Cerebellar nuclear complex (tissue), 1 donor: ENCODE measurements at regions not wholly inside any gene's neighbourhood (a gene's known extent, or its start where the extent isn't known, plus 50 kb on each side); places are given as distances from the start of the nearest gene placed in this dataset.

Experiments
- DNase-seq, 2 experiments: peaks; one replicate each; lab custom pipeline; 2025; lab: John Stamatoyannopoulos, UW

- DNase-seq: no peak
Observed at GRCh38 chr7:25392588-25393338, 164.5 kb upstream of the NPVF start.

DNA sequence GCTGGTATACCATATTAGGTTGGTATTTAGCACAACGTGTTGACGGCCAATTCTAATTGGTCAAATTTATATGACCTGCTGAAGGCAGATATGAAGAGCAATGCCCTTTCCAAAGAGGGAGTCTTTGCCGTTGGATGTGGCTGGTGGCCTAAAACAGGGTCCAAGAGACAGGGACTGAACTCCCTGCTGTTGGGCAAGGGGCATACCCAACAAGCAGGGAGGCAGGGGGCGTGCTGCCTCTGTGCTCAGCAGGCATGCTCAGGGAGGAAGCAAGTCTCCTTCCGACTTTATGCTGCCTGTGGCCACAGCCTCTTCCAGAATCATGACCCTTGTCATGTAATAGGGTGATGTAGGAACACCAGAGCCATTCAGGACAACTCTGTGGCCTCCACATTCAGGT, 167.7 kb upstream of the NPVF start:
- no peak for DNase-seq

DNA sequence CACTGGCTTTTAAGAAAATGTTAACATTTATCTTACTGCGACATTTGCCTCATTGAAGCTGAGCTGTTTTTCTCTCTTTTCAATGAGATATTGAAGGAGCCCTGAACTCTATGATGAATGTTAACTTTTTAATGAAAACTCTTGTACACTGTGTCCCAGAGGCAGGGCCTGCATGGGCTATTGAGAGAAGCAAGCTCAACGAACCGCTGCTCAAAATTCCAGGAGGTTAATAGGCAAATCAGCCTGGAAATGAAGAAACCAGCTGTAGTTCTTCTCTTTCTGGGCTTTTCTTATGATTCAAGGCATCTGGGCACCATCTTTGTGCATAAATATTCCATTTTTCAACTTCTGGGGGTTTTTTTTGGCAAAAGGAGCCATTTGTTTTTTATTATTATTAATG, 168.4 kb upstream of the NPVF start:
- no peak for DNase-seq

GRCh38 chr7:25398418-25398817, 170.1 kb upstream of the NPVF start:
- no peak for DNase-seq

- DNase-seq: no peak
Observed at GRCh38 chr7:25399000-25399750, 170.9 kb upstream of the NPVF start.

DNA sequence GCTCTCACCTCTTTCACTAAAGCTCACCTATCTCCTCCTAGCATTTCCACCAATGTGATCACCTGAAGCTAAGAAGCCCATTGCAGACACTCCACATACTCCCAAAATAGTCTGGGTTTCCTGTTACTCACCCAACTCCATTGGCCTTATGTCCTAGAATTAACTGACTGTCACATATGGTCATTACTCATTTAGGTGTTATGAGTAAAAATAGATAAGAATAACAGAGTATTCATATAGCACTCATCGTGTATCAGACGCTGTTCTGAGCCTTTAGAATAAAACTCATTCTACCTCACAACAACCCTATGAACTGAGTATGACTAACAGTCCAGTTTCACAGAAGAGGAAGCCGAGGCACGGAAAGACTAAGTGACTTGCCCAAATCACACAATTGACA, 174.2 kb upstream of the NPVF start:
- no peak for DNase-seq

DNA sequence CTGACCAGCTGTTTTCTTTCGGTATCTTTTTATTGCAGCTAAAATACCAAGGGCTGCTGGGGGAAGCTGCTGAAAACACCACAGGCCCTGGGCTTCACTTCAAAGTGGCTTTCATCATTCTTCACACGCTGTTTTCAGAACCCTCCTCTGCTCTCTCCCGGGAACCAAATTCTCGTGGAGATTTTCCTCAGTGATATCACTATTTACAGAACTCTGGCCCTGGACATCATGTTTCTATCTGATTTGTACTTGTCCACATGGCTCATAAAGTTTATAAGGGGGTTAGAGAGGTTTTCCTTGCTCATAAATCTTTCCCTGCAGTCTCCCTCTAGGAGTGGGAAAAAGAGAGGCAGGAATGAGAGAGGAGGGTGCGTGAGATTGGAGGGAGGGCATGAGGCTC, 177.4 kb upstream of the NPVF start:
- DNase-seq: no peak

GRCh38 chr7:25407053-25407452, 178.8 kb upstream of the NPVF start:
- DNase-seq: no peak

DNA sequence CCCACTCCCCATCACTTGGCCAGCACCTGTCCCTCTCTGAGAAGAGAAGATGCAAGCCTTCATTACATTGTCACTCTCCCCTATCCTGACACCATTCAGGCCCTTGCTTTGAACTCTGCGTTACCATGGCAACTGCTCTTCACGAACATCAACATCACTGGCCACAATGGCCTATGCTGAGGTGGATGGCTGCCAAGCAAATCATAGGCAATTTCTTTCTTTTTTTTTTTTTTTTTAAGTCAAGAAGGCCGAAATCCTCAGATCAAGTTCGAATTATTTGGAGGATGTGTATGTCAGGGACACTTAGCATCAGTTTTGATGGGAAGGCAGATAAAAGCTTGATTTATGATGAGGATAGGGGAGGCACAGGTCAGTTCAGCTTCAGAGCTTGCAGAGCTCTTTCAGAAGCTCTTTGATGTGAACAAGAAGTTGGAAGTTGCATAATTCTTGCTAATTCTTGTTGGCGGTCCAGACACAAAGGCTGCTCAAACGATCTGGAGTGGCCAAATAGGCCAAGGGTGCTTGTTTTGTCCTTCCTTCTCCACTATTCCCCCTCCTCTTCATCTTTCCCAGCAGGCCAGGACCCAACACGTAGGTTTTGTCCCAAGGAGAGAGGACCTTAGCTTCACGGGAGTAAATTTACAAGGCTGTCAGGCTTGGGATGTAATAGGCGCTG, 179.9 kb upstream of the NPVF start:
- DNase-seq: no peak

GRCh38 chr7:25408876-25409275, 180.6 kb upstream of the NPVF start:
- DNase-seq: no peak

DNA sequence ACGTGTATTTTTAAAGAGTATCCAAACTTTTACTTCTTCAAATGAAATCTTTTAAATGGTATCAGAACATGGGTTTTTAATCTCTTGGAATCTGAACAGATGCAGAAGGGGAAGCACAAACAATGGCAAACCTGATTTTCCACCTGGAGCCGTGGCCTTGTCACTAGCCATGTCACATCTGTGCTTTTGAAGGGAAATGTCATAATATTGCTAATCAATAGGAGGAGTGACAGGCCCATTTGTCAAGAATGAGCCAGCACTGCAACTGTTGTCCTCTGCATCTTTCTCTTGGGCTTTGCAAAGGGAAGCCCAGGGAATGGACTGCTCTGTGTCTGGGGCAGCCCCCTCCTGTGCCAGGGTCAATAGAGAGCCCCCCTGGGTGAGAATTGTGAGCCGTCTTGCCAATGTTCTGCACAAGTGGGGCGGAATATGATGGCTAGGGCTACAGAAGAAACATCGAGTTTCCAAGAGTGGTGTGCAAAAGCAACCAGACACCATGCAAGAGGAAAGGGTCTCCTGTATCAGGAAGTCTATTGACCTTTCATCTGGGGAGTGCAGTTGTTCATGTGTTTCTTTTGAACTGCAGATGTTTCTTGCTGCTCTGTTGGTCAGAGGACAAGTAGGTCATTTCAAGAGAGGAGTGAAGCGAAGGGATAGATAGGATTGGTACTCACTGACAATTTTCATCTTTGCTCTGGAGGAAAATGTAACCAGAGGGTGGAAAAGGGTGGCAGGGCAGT, 181.8 kb upstream of the NPVF start:
- DNase-seq: no peak

DNA sequence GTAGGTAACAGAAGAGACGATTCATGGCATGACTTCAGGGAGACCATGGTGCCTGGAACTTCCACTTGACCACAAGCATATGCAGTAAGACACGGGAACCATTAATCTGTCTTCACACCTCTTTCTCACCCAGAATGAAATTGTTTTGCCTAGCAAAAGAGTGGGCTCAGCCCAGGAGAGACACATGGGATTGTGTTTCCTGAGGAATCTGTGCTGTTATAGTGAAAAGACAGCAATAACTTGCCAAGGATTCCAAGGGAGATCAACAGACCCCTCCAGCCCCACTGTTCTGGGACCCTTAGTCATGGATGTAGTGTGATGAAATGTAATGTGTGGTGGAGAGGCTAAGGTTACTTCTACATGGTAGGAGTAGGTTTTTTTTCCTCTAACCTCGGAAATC, 192.5 kb upstream of the NPVF start:
- no peak for DNase-seq

DNA sequence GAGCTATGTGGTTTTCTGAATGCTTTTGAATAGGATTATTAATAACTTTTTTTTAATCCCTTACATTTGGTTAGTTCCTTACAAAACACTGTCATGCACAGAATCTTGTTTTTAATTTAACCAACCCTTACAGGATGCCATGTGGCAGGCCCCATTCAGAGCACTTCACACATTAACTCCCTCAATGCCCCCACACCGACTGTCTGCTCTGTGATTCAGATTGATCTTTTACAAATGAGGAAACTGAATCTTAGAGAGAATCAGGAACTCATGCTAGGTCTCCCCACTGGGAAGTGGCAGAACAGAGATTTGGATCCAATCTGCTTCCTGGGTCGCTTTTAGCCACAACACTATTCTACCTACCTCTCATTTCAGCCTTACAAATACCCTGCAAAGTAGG, 195.8 kb upstream of the NPVF start:
- no peak for DNase-seq

DNA sequence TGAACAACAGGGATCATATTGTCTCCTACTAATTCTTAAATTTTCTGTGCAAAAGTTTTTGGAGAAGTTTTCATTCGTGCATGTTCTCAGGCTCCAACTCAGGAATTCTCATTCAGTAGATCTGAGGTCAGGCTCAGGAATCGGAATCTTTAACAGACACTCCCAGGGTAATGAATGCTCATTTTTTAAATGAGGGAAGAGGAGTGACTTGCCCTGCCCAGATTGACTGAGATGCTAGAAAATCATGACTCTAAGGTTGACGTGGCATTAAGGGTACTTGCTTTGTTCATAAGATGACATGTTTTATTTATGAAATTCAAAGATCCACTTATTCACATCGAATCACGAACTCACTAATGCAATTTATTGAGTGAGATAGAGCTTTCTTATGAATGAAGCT, 196.6 kb upstream of the NPVF start:
- DNase-seq: no peak

DNA sequence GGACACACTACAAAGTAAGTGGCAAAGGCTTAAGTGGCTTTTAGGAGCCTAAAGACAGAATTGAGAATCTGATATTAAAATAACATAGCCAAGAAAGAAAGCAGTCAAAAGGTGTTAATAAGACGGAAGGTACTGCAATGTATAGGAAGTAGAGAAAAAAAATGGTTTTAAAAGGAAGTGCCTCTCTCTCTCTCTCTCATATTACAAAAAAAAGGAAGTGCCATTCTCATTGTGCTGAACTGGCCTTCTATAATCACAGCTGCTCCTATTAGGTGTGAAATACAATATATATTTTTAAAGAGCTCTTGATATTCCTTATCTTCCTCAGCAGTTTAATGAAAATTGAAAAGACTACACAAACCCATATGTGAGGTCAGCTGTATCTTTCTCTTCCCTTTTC, 199.4 kb upstream of the NPVF start:
- DNase-seq: no peak

DNA sequence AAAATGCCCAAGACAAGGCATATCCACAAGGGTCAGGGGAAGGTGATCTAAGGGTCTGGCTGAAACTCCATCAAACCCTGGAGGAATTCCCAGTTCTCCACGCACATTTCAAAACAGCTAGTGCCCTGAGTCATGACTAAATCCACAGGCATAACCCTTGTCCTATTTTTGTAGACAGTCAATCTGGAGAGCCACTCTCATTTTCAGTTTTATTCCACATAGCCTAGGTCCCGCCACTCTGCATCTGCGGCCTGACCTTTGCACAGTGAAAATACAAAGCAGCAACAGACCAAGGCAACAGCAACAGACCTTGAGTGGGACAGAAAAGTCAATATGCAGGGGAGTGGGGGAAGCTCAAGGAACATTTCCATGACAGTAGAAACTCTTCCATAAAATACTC, 201.4 kb upstream of the NPVF start:
- no peak for DNase-seq

GRCh38 chr7:25430200-25430931, 202.1 kb upstream of the NPVF start:
- DNase-seq: no peak

DNA sequence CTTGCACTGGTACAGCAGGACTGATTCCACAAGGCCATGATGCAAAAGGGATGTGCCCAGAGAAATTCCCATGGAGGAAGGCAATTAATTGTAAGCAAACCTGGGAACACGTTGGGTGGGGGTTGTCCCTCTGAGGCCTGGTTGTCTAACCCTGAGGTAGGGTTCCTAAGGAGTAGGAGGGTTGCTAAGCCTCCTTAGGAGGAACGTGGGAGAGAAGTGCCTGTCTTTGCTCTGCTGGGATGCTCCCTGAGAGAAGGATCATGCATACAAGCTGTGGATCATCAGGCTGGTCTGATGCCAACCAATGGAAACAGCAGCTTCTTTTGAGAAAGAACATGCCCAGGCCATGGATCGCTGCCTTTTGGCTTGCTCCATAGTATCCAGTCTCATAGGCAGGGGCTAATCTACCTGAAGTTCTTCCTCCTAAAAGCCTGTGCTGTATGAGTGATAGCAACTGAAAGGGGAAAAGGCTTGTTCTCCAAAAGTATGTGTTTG, 203.7 kb upstream of the NPVF start:
- no peak for DNase-seq

- DNase-seq: no peak
Observed at GRCh38 chr7:25432807-25433206, 204.5 kb upstream of the NPVF start.

DNA sequence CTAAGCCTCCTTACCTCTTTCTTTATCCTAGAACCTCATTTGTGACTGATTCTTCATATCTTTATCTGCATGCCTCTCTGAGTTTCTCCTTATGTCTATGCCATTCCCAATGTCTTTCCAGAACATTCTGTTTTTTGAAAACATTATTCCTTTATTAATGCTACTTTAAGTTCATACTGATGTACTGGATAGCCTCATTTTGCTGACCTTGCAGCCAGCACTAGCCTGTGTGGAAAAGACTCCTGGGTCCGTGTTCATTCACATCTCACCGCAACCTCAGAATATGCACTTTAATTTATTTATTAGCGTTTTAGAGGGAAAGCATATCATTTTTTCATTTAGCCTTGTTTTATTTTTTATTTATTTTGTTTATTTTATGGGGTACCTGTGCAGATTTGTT, 208.1 kb upstream of the NPVF start:
- DNase-seq: no peak

DNA sequence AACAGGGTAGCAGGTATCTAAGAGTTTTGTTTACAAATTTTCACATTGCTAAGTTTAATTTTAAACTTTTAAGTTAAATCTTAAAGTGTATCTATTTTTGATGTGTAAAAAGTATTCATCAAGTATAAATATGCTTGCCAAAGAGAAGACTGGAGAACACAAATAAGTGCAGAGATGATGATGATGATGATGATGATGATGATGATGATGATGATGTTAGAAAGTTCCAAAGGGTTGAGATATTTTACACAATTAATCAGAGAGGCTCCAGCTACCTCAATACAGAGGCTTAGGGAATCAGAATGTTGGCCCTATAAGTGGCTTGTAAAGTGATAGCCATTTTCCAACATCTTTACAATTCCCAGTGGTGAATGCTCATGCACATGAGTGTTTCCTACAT, 209.0 kb upstream of the NPVF start:
- DNase-seq: no peak

- no peak for DNase-seq
Observed at GRCh38 chr7:25444991-25445390, 216.7 kb upstream of the NPVF start.
